ENCODE measurements at regions not wholly inside any gene's neighbourhood (a gene's known extent, or its start where the extent isn't known, plus 50 kb on each side); places are given as distances from the start of the nearest gene placed in this dataset.

DNA sequence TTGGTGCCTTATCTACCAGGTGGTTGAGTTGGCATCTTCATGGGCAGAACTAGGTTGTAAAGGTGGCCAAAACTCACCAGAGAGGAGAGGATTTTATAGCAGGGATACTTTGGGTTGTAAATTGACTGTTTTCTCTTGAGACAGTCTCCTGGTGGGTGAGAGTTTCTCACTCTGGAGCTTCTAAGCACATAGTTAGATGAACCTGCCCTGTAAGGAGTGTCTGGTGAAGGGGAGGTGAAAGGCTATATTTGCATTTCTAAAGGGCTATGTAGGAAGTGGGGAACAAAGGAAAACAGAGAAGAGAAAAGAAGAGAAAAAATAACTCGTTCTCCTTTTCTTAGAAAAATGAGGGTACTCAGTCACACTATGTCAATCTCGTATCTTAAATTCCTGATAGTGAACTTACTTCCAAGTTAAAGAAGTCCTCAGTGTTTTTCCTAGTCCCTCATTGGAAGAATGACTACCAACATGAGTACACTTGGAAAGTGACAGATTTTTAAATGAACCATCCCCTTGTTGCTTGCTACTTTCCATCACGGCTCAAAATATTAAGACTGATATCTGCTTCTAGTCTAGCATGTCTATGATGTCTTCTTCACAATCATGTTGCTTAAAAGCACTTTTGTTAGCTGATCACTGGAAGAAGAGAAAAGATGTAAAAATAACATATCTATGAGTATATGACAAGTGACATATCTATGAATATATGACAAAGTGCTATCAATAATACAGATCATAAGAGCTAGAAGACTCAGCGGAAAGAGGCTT is 113.8 kb upstream of the P2RY1 start:
- intact Hi-C loops (cut with DNase I; ENCODE audit: low total_unique reads): no loop called here
- Histone ChIP-seq H3K27ac (no peak overlapping the region), H3K4me1 (no peaks in the 10 kb centered on the region), H3K36me3 (no peaks in the 10 kb centered on the region), H3K9me3 (no peaks in the 10 kb centered on the region), H3K27me3 (no peaks in the 10 kb centered on the region), H3K4me3 (no peak overlapping the region)
- DNase-seq: no peak
- no peak for TF ChIP-seq CTCF (IDR thresholded peaks at IDR 0.05)

GRCh38 chr3:152724270-152724669 is 110.7 kb upstream of the P2RY1 start:
- intact Hi-C loops (cut with DNase I; ENCODE audit: low total_unique reads): no loop called here
- Histone ChIP-seq H3K27me3 (no peaks in the 10 kb centered on the region), H3K27ac (no peak overlapping the region), H3K36me3 (no peaks in the 10 kb centered on the region), H3K9me3 (no peaks in the 10 kb centered on the region), H3K4me3 (no peak overlapping the region), H3K4me1 (no peaks in the 10 kb centered on the region)
- no peak for DNase-seq
- TF ChIP-seq CTCF (IDR thresholded peaks at IDR 0.05): no peak

GRCh38 chr3:152728231-152728980 is 106.5 kb upstream of the P2RY1 start:
- Histone ChIP-seq H3K27ac (no peak overlapping the region), H3K9me3 (no peaks in the 10 kb centered on the region), H3K4me3 (no peak overlapping the region), H3K27me3 (no peaks in the 10 kb centered on the region), H3K4me1 (no peaks in the 10 kb centered on the region), H3K36me3 (no peaks in the 10 kb centered on the region)
- intact Hi-C loops (cut with DNase I; ENCODE audit: low total_unique reads): no loop called here
- no peak for DNase-seq
- TF ChIP-seq CTCF (IDR thresholded peaks at IDR 0.05): no peak

GRCh38 chr3:152729906-152730305 is 105.0 kb upstream of the P2RY1 start:
- no peaks in the 10 kb centered on the region for H3K4me1 ChIP-seq
- no peak for TF ChIP-seq CTCF (IDR thresholded peaks at IDR 0.05)
- no peak overlapping the region for H3K4me3 ChIP-seq
- H3K27me3 ChIP-seq: no peaks in the 10 kb centered on the region
- H3K36me3 ChIP-seq: no peaks in the 10 kb centered on the region
- no peak for DNase-seq
- no peak overlapping the region for H3K27ac ChIP-seq
- no peaks in the 10 kb centered on the region for H3K9me3 ChIP-seq
- intact Hi-C loops (cut with DNase I; ENCODE audit: low total_unique reads): no loop called here

GRCh38 chr3:152731511-152731910 is 103.4 kb upstream of the P2RY1 start:
- Histone ChIP-seq H3K4me3 (no peak overlapping the region), H3K36me3 (no peaks in the 10 kb centered on the region), H3K4me1 (no peaks in the 10 kb centered on the region), H3K27ac (no peak overlapping the region), H3K27me3 (no peaks in the 10 kb centered on the region), H3K9me3 (no peaks in the 10 kb centered on the region)
- DNase-seq: no peak
- TF ChIP-seq CTCF (IDR thresholded peaks at IDR 0.05): no peak
- intact Hi-C loops (cut with DNase I; ENCODE audit: low total_unique reads): no loop called here
